ENCODE measurements at regions not wholly inside any gene's neighbourhood (a gene's known extent, or its start where the extent isn't known, plus 50 kb on each side); places are given as distances from the start of the nearest gene placed in this dataset.

DNA sequence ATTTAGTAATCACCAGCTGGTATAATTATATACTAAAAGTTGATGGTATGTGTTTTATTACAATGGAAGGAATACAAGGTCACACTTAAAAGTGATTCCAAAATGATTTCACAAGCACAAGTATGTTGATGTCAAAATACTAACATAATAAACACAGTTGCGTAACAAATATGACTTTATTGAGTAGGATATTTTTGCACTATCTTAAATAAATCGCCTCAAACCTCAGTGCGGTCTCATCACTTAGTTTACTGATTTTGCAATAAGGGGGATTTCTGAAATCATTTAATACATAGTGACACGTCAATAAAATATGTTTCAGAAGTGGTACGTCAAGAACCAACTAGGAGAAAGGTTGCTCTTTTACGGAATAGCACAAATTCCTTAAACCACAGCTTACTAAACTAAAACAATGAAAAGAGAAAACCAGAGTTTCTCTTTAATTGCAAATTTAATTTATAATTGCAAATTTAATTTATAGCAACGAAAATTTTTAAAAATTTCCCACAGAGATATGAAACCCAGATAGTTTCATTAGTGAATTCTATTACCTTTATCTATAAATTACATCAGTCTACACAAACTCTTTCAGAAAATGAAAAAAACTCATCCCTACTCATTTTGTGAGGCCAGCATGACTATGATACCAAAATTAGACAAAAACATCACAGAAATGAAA is 304.0 kb upstream of the REG3G start:
- Histone ChIP-seq H3K27ac (no peak overlapping the region), H3K9me3 (no peaks in the 10 kb centered on the region), H3K27me3 (no peaks in the 10 kb centered on the region), H3K36me3 (no peaks in the 10 kb centered on the region), H3K4me3 (no peak overlapping the region), H3K4me1 (no peaks in the 10 kb centered on the region)
- no peak for ATAC-seq
- in situ Hi-C loops (cut with MboI; ENCODE audit: low sequenced_read_pairs in 4 of 4) (no loop called here), intact Hi-C loops (cut with DNase I; ENCODE audit: low total_unique reads) (no loop called here)
- no peak for DNase-seq
- TF ChIP-seq, protein P1, sequence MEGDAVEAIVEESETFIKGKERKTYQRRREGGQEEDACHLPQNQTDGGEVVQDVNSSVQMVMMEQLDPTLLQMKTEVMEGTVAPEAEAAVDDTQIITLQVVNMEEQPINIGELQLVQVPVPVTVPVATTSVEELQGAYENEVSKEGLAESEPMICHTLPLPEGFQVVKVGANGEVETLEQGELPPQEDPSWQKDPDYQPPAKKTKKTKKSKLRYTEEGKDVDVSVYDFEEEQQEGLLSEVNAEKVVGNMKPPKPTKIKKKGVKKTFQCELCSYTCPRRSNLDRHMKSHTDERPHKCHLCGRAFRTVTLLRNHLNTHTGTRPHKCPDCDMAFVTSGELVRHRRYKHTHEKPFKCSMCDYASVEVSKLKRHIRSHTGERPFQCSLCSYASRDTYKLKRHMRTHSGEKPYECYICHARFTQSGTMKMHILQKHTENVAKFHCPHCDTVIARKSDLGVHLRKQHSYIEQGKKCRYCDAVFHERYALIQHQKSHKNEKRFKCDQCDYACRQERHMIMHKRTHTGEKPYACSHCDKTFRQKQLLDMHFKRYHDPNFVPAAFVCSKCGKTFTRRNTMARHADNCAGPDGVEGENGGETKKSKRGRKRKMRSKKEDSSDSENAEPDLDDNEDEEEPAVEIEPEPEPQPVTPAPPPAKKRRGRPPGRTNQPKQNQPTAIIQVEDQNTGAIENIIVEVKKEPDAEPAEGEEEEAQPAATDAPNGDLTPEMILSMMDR (IDR thresholded peaks at IDR 0.05 in 4 of 5, conservative IDR thresholded peaks at IDR 0.05 in 1 of 5) = no peak
- no peak for TF ChIP-seq POLR2A (IDR thresholded peaks at IDR 0.05)

DNA sequence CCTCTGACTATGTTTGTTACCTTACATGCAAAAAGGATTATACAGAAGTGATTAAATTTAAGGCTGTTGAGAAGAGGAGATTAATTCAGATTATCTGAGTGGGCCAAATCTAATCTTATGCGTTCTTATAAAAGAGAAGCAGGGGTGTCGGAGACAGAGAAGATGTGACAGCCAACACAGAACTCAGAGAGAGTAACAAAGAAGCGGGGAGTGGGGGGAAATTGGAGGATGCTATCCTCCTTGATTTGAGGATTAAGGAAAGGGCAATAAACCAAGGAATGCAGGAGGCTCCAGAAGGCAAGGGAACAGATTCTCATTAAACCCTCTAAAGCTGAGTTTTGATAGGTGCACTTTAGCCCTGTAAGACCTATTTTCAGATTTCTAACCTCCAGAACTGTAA is 291.3 kb upstream of the REG3G start:
- TF ChIP-seq POLR2A (IDR thresholded peaks at IDR 0.05) = no peak
- TF ChIP-seq, protein P1 (IDR thresholded peaks at IDR 0.05 in 4 of 5, conservative IDR thresholded peaks at IDR 0.05 in 1 of 5) = no peak
- Histone ChIP-seq H3K27me3 (no peaks in the 10 kb centered on the region), H3K4me3 (no peak overlapping the region), H3K27ac (no peak overlapping the region), H3K4me1 (no peaks in the 10 kb centered on the region), H3K36me3 (no peaks in the 10 kb centered on the region), H3K9me3 (no peaks in the 10 kb centered on the region)
- DNase-seq (no peak), ATAC-seq (no peak)
- in situ Hi-C loops (cut with MboI; ENCODE audit: low sequenced_read_pairs in 4 of 4) = no loop called here
- intact Hi-C loops (cut with DNase I; ENCODE audit: low total_unique reads) = no loop called here

DNA sequence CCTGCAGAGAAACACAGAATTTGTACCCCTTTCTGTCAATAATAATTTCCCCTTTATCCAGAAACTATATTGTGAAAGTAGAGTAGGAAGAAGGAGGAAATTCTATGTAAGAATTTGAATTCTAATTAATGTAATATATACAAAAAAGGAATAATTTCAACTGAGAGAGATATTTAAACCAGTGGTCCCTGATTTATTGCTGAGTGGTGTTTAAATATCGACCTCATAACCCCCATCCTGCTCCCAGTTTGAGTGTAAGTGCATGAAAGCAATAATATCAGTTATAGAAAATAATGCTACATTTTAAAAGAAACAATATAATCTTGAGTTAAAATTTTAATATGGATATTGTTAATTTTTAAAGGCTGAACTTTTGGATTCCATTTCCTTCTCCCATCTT is 286.2 kb upstream of the REG3G start:
- Histone ChIP-seq H3K27me3 (no peaks in the 10 kb centered on the region), H3K36me3 (no peaks in the 10 kb centered on the region), H3K4me1 (no peaks in the 10 kb centered on the region), H3K9me3 (no peaks in the 10 kb centered on the region), H3K27ac (no peak overlapping the region), H3K4me3 (no peak overlapping the region)
- no peak for TF ChIP-seq POLR2A (IDR thresholded peaks at IDR 0.05)
- TF ChIP-seq, protein P1 (IDR thresholded peaks at IDR 0.05 in 4 of 5, conservative IDR thresholded peaks at IDR 0.05 in 1 of 5) = no peak
- no peak for DNase-seq
- ATAC-seq = no peak
- intact Hi-C loops (cut with DNase I; ENCODE audit: low total_unique reads) = no loop called here
- in situ Hi-C loops (cut with MboI; ENCODE audit: low sequenced_read_pairs in 4 of 4) = no loop called here

DNA sequence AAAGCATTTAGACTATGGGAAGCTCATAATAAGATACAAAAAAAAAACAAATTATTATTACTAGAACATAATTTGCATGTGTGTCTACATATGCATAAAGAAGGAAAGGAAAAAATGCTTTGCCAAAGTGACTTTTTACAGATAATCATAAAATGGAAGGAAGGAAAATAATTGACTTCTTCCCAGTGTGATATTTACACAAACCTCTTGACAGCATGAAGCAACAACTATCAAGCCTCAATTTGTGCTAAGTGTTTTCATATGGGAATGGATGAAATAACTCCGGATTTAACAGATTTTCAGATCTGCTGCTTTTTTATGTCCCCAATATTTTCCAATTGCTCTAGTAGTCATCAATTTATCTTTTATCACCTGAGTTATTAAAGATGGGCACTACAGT is 275.9 kb upstream of the REG3G start:
- DNase-seq = no peak
- TF ChIP-seq POLR2A (IDR thresholded peaks at IDR 0.05) = no peak
- TF ChIP-seq, protein P1 (IDR thresholded peaks at IDR 0.05 in 4 of 5, conservative IDR thresholded peaks at IDR 0.05 in 1 of 5) = no peak
- intact Hi-C loops (cut with DNase I; ENCODE audit: low total_unique reads) (no loop called here), in situ Hi-C loops (cut with MboI; ENCODE audit: low sequenced_read_pairs in 4 of 4) (no loop called here)
- no peak for ATAC-seq
- H3K9me3 ChIP-seq = no peaks in the 10 kb centered on the region
- H3K4me1 ChIP-seq = peaks cover 0 to 4% of the 10 kb centered on the region in 2 donors
- no peaks in the 10 kb centered on the region for H3K27me3 ChIP-seq
- H3K27ac ChIP-seq = no peak overlapping the region
- H3K36me3 ChIP-seq = no peaks in the 10 kb centered on the region
- H3K4me3 ChIP-seq = no peak overlapping the region

DNA sequence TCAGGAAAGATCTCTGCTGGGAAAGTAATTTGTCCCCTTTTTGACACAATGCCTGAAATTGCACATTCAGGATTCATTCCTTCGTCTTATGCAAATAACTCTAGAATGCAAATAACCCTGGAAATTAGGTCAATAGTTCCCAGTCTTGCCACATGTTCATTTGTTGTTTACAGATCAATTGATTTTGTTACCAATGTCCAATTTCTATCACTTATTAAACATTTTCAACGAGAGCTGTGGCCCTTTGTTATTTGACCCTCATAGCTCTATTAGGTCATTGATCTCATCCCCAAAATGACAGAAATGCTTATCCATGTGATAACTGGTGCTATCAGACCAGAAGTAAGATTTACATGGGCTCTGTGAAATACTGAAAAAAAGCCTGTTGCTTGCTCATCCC is 275.3 kb upstream of the REG3G start:
- Histone ChIP-seq H3K4me3 (no peak overlapping the region), H3K4me1 (peaks cover 0 to 7% of the 10 kb centered on the region in 2 donors), H3K27me3 (no peaks in the 10 kb centered on the region), H3K9me3 (no peaks in the 10 kb centered on the region), H3K27ac (no peak overlapping the region), H3K36me3 (no peaks in the 10 kb centered on the region)
- in situ Hi-C loops (cut with MboI; ENCODE audit: low sequenced_read_pairs in 4 of 4) (no loop called here), intact Hi-C loops (cut with DNase I; ENCODE audit: low total_unique reads) (no loop called here)
- ATAC-seq (no peak), DNase-seq (no peak)
- TF ChIP-seq, protein P1 (IDR thresholded peaks at IDR 0.05 in 4 of 5, conservative IDR thresholded peaks at IDR 0.05 in 1 of 5) = no peak
- no peak for TF ChIP-seq POLR2A (IDR thresholded peaks at IDR 0.05)
